Thymus (tissue), 11 donors: ENCODE measurements at regions not wholly inside any gene's neighbourhood (a gene's known extent, or its start where the extent isn't known, plus 50 kb on each side); places are given as distances from the start of the nearest gene placed in this dataset.

Source experiments
- DNase-seq, 9 donors: peaks; one replicate each; pipeline ENCODE4 v3.0.0-alpha.2; 2013; ENCODE audit warnings: low spot score in 9 of 9, low read depth in 6 of 9, missing footprints in 1 of 9
- H3K27ac ChIP-seq, 2 donors: one replicate each; pipeline ENCODE4 v1.5.1; 2013; ENCODE audit warnings: control low read depth in 1 of 2, low read depth in 1 of 2, low read length in 1 of 2, mild to moderate bottlenecking in 1 of 2, moderate library complexity in 1 of 2
- H3K27me3 ChIP-seq, 2 donors: one replicate each; pipeline ENCODE4 v1.5.1; 2013; ENCODE audit warnings: low read length in 1 of 2; ENCODE audit not compliant: control insufficient read depth in 2 of 2, insufficient read depth in 1 of 2
- H3K36me3 ChIP-seq, 2 donors: one replicate each; pipeline ENCODE4 v1.5.1; 2013; ENCODE audit warnings: low read length in 1 of 2, mild to moderate bottlenecking in 1 of 2, moderate library complexity in 1 of 2; ENCODE audit not compliant: control insufficient read depth in 2 of 2, insufficient read depth in 2 of 2
- H3K4me1 ChIP-seq, 2 donors: one replicate each; pipeline ENCODE4 v1.5.1; 2013; ENCODE audit warnings: low read length in 2 of 2; ENCODE audit not compliant: control insufficient read depth in 2 of 2, insufficient read depth in 2 of 2
- H3K4me3 ChIP-seq, 2 donors: one replicate each; pipeline ENCODE4 v1.5.1; 2013; ENCODE audit warnings: low read length in 2 of 2, control low read depth in 1 of 2, mild to moderate bottlenecking in 1 of 2
- H3K9me3 ChIP-seq, 2 donors: one replicate each; pipeline ENCODE4 v1.5.1; 2013; ENCODE audit warnings: low read length in 1 of 2, mild to moderate bottlenecking in 1 of 2; ENCODE audit not compliant: control insufficient read depth in 2 of 2, insufficient read depth in 1 of 2
- WGBS: extraction: QIAGEN DNeasy Blood & Tissue Kit; methylation state at CpG from one replicate; pipeline ENCODE4 v1.1.7; 2013; 5-methylcytosine and 5-hydroxymethylcytosine counted together
- donor health status: healthy.

- Histone ChIP-seq H3K27ac (no peak overlapping the region), H3K4me1 (no peaks in the 10 kb centered on the region), H3K9me3 (no peaks in the 10 kb centered on the region), H3K4me3 (no peak overlapping the region), H3K36me3 (no peaks in the 10 kb centered on the region), H3K27me3 (peaks cover 0 to 2% of the 10 kb centered on the region in 2 donors)
- WGBS, result 91% methylated on average over 4 of the region's 4 CpGs
- no peak for DNase-seq
These were observed 188.9 kb downstream of the RRAGC start for GRCh38 chr1:38670544-38671122.

- no peak overlapping the region for H3K27ac ChIP-seq
- no peaks in the 10 kb centered on the region for H3K9me3 ChIP-seq
- H3K27me3 ChIP-seq, result peaks cover 0 to 2% of the 10 kb centered on the region in 2 donors
- DNase-seq, result no peak
- H3K36me3 ChIP-seq, result no peaks in the 10 kb centered on the region
- H3K4me1 ChIP-seq, result no peaks in the 10 kb centered on the region
- WGBS, result 86% methylated on average over 4 of the region's 4 CpGs
- no peak overlapping the region for H3K4me3 ChIP-seq
These were observed 191.9 kb downstream of the RRAGC start for GRCh38 chr1:38667626-38668025.

GRCh38 chr1:38662126-38662525 lies 197.4 kb downstream of the RRAGC start:
- no peaks in the 10 kb centered on the region for H3K36me3 ChIP-seq
- H3K4me3 ChIP-seq, result no peak overlapping the region
- 72% methylated on average over 7 of the region's 7 CpGs for WGBS
- H3K27me3 ChIP-seq, result no peaks in the 10 kb centered on the region
- H3K27ac ChIP-seq, result no peak overlapping the region
- no peak for DNase-seq
- no peaks in the 10 kb centered on the region for H3K9me3 ChIP-seq
- H3K4me1 ChIP-seq, result no peaks in the 10 kb centered on the region

DNA sequence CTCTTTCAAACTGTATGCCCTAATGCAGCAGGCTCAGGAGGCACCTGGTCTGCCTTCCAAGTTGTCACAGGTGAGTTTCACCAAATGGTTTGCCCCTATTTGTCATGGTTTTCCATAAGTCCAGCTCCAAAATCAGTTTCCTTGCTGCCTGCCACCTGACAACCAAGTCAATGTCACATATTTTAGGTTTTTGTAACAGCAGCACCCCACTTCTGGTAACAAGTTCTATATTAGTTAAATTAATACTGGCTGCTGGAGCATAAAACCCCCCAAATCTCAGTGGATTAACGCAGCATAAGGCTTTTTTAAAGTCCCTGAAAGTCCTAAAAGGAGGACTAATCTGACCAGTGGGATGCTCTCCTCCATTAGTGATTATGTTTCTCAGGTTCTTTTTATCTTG lies 200.7 kb downstream of the RRAGC start:
- 80% methylated on average over 1 of the region's 1 CpG for WGBS
- H3K9me3 ChIP-seq, result no peaks in the 10 kb centered on the region
- H3K27ac ChIP-seq, result no peak overlapping the region
- DNase-seq, result no peak
- no peaks in the 10 kb centered on the region for H3K27me3 ChIP-seq
- no peaks in the 10 kb centered on the region for H3K4me1 ChIP-seq
- H3K4me3 ChIP-seq, result no peak overlapping the region
- no peaks in the 10 kb centered on the region for H3K36me3 ChIP-seq

GRCh38 chr1:38657873-38658272 lies 201.7 kb downstream of the RRAGC start:
- no peaks in the 10 kb centered on the region for H3K27me3 ChIP-seq
- H3K4me1 ChIP-seq, result no peaks in the 10 kb centered on the region
- H3K9me3 ChIP-seq, result no peaks in the 10 kb centered on the region
- no peaks in the 10 kb centered on the region for H3K36me3 ChIP-seq
- DNase-seq, result no peak
- no peak overlapping the region for H3K4me3 ChIP-seq
- H3K27ac ChIP-seq, result no peak overlapping the region
- 94% methylated on average over 2 of the region's 2 CpGs for WGBS

DNA sequence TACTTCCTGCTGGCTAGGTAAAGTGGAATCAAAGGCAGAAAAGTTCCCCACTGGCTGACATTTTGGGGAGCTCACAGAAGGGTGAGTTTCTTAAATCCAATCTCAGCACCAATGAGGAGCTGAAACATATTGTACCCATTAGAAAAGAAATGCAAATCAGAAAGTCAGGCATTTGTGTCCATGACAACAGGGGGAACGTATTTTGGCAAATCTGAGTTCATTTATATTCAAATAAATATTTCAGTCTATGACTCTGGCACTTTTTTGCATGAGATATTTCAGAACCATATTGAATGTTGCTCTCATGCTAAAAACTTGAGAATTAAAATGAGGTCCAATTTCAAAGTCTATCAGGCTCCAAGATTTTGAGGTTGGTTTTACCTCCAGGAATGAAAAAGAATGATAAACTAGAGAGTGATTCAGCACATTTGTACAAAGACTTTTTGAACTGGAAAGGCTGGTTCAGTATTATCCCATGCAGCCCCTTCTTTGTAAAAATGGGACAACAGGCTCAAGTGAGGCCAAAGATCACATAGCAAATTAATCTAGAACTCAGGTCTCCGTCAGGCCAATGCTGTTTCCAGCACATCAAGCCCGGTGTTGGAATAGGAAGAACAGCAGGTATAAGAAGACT lies 202.2 kb downstream of the RRAGC start:
- H3K9me3 ChIP-seq, result no peaks in the 10 kb centered on the region
- no peak overlapping the region for H3K27ac ChIP-seq
- no peaks in the 10 kb centered on the region for H3K4me1 ChIP-seq
- H3K27me3 ChIP-seq, result no peaks in the 10 kb centered on the region
- no peak for DNase-seq
- 93% methylated on average over 3 of the region's 3 CpGs for WGBS
- H3K4me3 ChIP-seq, result no peak overlapping the region
- no peaks in the 10 kb centered on the region for H3K36me3 ChIP-seq

DNA sequence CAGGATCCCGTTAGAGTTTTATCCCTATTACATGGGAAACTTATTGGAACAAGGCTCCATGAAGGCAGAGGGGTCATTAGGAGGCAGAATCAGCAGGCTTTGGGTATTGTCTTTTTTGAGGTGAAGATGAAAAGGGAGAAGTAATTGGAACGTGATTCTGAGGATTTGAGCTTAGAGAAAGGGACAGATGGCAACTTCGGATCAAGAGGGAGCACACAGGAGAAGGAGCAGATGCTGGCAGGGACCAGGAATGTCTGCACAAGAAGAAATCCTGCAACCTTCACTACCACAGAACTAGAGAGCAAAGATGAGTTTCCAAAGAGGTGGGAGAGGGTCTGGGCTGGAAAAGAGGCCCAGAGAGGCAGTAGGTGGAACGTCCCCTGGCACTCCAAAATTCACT lies 202.8 kb downstream of the RRAGC start:
- Histone ChIP-seq H3K27me3 (no peaks in the 10 kb centered on the region), H3K4me3 (no peak overlapping the region)
- WGBS, result 74% methylated on average over 4 of the region's 4 CpGs

DNA sequence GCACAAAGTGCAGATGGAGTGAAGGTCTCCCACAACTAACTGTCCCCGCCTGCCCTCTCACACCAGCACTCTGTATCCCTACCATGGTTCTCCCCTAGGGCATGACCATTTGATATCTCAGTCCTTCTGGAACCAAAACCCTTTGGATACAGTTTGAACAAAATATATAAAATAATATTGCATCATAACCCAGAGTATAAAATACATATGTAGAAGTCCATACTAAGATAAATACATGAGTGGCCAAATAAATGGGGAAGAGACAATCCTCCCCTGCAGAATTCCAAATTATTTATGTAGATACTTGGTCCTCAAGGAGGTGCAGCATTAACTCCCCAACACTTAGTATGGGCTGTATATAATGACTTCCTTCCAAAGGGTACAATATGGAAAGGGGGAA lies 207.4 kb downstream of the RRAGC start:
- H3K36me3 ChIP-seq, result no peaks in the 10 kb centered on the region
- no peak for DNase-seq
- no peak overlapping the region for H3K4me3 ChIP-seq
- H3K9me3 ChIP-seq, result no peaks in the 10 kb centered on the region
- no peaks in the 10 kb centered on the region for H3K4me1 ChIP-seq
- no peak overlapping the region for H3K27ac ChIP-seq
- H3K27me3 ChIP-seq, result no peaks in the 10 kb centered on the region
- WGBS, result 91% methylated on average over 1 of the region's 1 CpG

More for the DNA sequence above, 202.8 kb downstream of the RRAGC start:
- no peak for DNase-seq
- H3K9me3 ChIP-seq, result no peaks in the 10 kb centered on the region
- H3K27ac ChIP-seq, result no peak overlapping the region
- H3K36me3 ChIP-seq, result no peaks in the 10 kb centered on the region
- H3K4me1 ChIP-seq, result no peaks in the 10 kb centered on the region

DNA sequence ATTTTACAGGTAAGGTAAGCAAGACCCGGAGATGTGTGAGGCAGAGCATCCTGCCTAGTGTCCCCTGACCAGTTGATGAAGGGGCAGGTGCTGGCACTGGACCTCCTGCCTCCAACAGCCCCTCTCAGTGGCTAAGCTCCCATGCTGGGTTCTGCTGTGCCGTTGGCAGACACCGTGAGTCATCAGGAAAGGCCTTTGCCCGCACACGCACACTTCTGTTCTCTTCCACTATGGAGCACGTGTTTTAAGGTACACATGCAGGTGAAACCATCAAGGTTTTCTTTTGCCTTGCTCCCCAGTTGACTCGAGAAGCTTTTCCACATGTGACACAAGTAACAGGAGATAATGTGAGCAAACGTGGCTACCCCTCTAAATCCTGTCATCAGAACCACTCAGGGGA lies 207.9 kb downstream of the RRAGC start:
- no peaks in the 10 kb centered on the region for H3K4me1 ChIP-seq
- H3K27me3 ChIP-seq, result no peaks in the 10 kb centered on the region
- H3K27ac ChIP-seq, result no peak overlapping the region
- no peaks in the 10 kb centered on the region for H3K36me3 ChIP-seq
- 90% methylated on average over 8 of the region's 8 CpGs for WGBS
- no peak overlapping the region for H3K4me3 ChIP-seq
- DNase-seq, result no peak
- H3K9me3 ChIP-seq, result no peaks in the 10 kb centered on the region
